Epidermal melanocyte (primary cell): ENCODE measurements at regions not wholly inside any gene's neighbourhood (a gene's known extent, or its start where the extent isn't known, plus 50 kb on each side); places are given as distances from the start of the nearest gene placed in this dataset.

Experiments used
- DNase-seq: peaks from one replicate; pipeline ENCODE4 v3.0.0; 2011; ENCODE audit warnings: low spot score; ENCODE audit not compliant: insufficient read length

DNA sequence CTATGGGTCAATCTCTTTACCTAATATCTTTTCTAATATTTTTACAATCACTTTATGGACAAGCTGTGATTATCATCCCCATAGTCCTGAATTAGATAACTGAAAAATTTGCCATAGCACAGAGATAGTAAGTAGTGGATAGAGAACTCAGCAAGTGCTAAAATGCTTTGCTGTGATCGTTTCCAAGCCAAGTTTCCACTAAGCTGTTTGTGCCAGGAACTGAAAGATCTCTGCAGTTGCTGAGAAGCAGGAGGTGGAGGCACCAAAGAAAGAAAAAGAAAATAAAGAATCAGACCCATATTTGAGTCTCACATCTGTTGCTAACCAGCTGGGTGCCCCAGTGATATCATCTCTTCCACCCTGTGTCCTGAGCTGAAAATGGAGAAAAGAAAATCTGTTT lies 605.6 kb upstream of the BOD1L1 start:
- DNase-seq: no peak

DNA sequence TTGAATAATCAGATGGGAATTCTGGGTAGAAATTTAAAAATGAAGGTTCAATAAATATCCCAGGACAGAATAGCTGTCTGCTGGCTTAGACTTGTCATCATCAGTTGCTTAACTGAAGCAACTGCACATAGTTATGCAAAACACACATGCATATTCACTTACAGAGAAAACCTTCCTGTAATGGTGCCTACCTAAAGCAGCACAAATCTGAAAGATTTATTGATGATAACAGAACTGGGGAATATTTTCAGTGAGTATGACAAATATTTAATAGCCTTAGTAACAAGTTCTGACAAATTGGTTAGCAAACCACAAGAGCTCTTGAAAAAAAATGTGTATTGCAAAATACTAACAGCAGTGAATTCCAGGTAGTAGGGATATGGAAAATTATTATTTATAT lies 606.8 kb upstream of the BOD1L1 start:
- DNase-seq: no peak

DNA sequence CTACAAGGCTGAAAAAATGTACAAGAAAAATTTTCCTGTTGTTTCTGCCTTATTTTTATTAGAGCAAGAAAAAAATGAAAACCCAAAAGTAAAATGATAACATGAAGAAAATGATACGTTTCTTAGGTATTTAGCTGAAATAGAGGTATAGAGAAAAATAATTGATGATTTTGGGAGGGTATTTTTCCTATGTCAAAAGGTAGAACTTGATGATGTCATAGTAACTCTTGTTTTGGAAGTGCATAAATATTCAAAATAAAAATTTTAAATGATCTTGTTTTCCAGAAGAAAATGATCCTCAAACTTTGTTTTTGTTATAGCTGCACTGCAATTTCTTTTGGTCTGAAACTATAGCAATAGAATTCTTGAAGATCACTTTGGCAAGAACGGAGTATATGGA lies 608.8 kb upstream of the BOD1L1 start:
- DNase-seq: no peak

DNA sequence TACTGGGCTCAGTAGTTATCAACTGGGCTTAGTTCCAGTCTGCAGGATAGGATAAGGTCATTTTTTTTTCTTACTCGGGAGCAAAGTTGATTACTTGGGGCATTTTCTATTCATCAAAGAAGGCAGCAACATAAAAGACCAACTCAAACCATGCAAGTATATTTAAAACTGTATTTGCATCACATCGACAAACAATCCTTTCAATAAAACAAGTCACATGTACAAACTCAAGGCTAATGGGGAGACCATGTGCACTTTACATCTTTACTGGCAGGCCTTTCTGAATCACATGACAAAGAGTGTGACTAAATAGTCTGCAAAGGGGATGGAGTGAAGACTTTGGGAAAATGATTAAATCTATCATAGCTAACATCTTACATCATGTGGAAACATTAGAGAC lies 610.4 kb upstream of the BOD1L1 start:
- DNase-seq: peak; percentile 56

DNA sequence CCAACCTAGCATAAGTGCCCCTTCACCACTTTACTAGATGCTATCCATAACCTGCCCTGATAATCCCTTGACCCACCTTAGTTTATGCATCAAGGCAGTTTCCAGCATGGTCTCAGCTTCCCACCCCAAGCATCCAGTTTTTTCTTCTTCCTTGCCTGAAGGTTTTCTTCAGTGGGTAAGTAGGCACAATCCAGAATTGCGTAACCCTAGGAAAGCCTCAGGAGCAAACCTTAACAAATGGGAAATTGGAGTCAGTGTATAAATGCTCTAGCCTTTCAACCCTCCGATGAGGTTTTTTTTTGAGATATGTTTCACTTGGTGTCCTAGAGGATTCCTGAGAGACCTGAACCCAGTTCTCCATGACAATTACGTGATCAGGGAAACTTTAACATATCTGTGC lies 614.0 kb upstream of the BOD1L1 start:
- no peak for DNase-seq

DNA sequence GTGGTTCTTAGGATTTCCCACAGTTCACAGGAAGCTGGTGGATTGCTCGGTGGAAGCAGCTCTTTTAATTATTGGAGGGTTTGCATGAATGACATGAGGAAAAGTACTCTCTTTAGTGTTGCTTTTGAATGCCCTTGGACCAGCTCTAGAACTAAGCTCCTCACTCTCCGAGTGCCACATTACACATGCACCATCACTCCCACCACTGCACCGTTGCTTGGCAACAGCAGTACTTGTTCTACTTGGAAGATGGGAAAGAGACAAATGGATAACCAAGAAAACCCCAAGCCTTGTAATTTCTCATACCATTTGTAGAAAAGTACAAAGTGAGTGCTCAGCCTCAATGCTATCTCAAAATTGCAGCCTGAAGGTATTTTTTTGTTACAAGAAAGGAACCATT lies 620.2 kb upstream of the BOD1L1 start:
- DNase-seq: no peak

DNA sequence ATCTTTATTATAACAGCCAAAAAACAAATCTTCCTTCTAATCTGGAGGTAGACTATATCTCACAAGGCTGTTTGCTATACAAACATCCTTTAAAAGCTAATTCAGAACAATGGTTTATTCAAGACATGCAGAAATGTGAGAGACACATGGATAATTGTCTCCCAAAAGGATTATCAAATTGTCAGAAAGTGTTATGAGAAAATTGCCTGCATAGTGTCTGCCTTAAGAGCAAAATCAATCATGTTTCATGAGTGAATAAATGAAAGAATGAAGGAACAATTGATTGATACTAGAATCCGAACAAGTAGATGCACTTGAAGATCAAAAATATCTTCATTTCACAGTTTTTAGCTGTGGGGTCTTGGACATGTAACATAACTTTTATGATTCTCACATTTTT lies 621.7 kb upstream of the BOD1L1 start:
- DNase-seq: no peak

DNA sequence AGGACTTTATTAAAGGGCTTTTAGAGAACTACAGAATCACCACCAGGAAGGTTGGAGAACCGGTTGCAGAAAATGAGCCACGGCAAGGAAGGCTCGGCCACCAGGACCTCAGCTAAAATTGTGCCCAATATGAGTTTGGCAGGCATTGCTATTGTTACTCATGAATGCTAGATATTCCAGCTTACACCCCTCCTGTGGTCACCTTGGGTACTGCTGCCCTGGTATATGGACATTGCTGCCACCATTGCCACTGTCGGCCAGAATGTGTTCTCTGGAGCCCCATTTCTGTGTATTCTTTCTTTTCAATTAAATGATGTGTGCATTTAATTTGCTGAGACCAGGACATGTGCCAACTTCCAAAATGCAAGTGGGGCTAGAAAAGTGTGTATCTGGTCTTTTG lies 626.7 kb upstream of the BOD1L1 start:
- DNase-seq: no peak

DNA sequence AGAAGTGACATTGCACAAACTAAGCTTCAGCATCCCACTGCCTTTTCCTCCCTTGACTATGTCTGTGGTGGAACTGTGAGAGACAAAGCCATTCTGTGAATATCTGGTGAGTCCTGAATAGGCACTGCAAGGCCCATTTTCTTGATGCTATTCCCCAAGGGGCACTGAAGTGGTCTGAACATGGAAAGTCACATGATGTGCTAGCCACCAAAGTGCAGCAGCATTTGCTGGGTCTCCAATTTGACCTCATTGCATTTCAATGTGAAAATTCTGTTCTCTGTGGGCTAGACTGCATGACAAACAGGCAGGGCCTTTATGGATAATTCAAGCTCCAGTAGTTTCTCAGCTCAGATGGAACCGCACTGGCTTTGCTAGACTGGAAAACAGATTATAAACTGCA lies 627.4 kb upstream of the BOD1L1 start:
- no peak for DNase-seq

DNA sequence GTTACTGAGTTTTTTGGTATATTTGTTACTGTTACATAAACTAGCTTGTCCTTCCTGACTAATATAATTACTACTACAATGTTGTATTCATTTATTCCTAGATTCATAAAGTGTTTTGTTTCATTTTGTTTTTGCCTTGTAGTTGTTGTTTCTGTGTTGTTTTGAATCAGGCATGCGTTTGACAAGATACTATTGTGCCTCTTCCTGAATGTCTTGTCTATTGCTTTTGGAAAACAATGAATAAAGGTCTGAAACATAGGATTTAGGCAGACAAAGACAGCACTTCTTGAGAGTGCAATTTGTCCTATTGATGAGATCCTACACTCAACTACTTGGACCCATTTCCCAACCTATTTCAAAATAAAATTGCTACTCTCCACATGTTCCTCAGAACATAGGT lies 630.4 kb upstream of the BOD1L1 start:
- no peak for DNase-seq

DNA sequence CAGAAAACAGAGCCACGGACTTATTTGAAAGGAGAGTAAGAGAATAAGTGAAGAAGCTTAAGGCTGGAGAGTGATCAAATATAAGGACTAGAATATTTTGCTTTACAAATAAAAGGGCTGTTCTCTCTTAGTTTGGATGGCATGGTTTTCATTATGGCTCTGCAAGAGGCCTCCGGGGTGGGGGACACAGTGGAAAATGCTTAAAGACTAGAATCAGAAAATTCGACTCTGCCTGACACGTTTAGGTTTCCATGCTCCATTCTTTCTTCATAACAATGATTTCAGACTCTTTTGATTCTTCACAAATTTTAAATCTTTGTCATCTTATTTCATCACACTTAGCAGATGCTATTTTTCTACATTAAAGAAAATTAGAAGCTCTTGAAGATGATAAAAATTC lies 632.4 kb upstream of the BOD1L1 start:
- no peak for DNase-seq

DNA sequence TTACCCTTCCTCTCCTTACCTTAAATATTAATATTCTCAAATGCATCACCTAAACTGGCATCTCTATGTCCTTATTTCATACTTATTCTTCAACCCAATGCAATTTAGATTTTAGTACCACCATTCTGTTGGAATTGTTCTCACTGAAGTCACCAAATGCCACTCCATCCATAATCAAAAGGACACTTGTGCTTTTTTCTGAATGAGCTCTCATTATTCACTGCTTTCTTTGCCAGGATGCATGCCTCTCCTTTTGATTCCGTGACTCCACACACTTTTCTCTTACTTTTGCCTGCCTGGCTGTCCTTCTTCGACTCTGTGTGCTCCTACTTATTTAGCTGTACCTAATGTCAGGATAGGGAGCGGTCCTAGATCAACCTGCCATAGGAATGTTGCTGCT lies 633.1 kb upstream of the BOD1L1 start:
- no peak for DNase-seq

DNA sequence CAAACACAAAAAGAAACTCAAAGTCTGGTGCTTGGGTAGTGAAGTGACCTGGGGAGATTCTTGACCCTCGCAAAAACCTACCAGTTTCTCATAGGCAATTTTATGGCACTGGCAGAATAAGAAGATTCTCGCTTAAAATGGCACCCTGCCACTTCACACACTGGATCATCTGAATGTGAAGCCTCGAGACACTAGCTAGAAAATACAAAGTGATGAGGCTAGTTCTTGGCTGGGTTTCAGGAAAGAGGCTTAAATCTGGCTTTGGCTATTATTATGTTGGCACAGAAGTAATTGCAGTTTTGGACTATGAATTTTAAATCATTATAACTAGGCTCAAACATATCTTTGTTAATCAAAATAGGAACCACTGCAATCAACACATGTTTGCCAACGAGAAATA lies 634.7 kb upstream of the BOD1L1 start:
- DNase-seq: no peak

DNA sequence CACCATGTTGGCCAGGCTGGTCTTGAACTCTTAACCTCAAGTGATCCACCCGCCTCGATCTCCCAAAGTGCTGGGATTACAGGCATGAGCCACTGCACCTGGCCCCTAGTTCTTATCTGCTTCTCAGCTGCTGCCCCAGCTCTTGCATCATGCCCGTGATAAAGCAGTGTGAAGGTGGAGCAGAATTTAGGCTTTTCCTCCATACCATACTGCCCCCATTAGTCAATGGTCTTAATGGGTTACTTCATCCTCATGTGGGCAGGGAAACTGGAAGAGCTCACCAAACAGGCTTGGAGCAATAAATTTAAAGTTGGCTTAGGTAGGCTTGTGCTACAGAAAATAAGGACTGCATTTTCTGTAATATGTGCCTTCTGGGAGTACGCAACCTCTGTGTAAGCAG lies 636.9 kb upstream of the BOD1L1 start:
- DNase-seq: no peak

DNA sequence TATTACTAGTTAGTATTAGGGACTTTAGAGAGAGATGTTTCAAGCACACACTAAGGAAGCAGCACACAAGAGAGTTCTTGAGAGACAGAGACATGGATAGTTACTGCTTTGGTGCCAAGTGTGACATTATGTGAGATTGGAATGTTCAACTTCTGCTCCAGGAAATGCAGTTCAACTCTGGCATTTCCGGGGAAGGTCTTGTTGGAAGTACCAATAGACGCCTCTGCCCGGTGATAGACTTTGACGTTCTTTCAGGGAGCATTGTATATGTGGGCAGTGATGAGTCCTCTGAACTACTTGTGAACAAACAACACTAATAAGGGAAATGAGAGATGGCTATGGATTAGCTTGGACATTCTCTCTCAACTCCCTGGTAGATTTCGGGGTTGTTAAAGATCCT lies 638.1 kb upstream of the BOD1L1 start:
- no peak for DNase-seq

DNA sequence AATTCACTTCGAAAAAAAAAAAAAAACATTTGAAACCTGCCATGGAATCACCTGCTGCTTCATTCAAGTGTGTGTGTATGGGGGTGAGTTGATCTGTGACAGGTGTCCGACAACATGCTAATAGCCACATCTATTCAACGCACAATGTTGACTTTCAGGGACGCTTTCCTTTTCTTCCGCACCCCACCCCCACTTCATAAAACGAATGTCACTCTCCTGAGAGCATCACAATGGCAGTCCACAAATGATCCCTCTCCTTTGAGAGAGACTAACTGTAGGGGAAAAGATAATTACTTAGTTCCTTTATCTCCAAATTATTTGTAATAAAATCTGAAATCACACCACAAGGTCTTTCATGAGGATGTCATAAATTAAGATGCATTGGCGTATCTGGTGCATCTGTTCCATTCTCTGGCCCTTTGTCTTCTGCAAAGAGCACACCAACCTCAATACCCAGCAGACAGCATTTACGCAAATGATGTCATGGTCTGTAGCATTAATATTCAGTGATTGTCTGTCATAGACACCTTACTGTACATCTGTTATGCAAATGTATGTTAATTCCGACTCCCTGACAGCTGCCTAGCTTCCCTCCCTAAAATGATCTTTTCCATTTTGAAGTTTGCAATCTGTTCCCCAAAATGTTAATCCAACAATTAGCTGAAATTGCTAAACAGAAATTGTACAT lies 640.0 kb upstream of the BOD1L1 start:
- DNase-seq: no peak

DNA sequence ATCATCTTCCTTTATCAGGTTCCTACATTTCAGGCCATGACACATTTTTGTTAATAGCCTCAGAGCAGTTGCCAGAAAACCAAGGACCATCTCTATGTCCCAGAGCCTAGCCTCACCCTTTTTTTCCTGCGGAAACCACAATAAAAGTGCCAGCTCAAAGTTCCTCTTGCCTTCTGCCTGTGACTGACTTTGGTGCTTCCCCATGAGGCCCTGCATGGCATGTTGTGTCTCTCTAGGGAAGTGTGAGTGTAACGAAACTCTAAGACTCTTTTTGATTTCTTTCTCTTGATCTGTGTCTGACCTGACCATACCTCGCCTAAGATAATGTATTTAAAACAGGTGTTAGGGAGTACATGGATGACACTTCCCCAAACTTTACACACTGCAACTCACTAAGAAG lies 642.3 kb upstream of the BOD1L1 start:
- no peak for DNase-seq

DNA sequence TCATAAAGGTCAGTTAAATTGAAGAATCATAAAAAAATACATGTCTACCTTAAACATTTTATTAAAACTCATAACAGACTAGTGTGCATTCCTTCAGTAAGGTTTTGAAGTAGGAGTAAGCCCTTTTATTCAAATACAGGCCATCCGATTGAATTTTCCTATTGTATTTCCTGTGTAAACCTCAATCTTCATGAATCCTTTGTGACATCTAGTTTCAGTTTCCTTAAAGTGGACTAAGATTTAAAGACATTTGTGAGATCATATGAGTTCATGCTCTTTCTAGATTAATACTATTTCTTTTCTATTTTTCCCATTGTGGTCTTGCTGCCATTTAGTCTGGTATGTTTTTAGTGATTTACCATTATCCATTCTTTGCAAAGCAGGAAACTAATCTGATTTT lies 644.7 kb upstream of the BOD1L1 start:
- no peak for DNase-seq

DNA sequence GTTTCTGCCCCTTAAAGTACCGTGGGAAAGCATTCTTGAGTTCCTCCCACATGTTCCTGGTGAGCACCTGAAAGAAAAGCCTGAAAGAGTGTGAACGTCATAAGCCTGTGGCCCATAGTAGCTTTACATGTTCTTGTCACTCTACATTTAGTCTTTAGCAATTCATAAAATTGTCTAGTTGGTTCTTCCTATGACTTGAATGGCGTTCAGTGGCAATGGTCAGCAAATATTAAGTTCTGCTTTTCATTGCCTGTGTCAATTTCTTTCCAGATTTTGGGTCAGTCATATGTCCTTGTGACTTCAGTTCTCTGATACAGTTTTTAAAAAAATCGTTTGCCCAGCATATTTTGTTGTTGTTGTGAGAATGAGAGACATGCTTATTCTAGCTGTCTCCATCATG lies 650.0 kb upstream of the BOD1L1 start:
- no peak for DNase-seq

DNA sequence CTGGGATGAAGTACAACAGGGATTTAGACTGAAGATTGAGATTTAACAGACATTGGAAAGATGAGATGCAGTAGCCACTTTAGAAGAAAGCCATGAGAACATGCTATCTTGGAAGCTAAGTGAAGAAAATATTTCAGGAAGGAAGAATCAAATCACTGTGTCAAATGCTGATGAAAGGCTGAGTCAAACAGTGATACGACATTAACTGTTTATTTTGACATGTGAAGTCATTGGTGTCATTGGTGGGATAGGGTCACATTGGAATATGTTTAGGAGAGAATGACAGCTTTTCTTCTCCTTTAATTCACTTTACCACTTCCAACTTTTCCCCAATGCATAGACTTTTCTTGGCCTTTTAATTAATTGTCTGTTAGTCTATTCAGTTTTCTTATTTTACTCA lies 653.0 kb upstream of the BOD1L1 start:
- no peak for DNase-seq

DNA sequence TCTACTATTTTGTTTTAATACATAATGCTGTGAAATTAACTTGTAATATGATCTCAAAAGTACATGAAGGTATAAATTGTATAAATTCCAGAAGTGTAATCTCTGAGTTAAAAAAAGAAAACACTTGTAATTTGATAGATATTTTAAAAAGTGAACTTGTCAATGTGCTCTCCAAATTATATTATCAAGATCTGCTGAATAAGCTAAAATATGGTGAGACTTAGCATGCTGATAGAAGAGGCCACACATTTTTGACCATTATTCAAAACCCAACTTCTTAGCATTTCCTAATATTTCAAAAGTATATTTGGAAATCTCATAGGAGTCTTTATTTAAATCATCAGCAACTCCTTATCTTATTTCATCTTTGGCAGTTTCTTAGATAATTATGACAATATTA lies 657.1 kb upstream of the BOD1L1 start:
- DNase-seq: no peak

DNA sequence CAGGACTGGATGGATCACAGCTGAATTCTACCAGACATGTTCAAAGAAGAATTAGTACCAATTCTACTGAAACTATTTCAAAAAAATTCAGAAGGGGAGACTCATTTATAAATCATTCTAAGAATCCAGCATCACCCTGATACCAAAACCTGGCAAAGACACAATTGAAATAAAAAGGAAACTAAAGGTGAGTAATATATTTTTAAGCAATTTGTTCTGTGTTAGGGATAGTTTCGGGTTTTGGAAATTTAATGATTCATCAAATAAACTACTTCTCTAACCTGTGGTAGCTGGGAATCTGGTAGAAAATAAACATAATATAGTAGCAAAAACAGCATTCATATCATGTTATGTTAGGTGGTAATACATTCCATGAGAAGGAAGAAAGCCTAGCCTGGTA lies 662.2 kb upstream of the BOD1L1 start:
- DNase-seq: no peak

DNA sequence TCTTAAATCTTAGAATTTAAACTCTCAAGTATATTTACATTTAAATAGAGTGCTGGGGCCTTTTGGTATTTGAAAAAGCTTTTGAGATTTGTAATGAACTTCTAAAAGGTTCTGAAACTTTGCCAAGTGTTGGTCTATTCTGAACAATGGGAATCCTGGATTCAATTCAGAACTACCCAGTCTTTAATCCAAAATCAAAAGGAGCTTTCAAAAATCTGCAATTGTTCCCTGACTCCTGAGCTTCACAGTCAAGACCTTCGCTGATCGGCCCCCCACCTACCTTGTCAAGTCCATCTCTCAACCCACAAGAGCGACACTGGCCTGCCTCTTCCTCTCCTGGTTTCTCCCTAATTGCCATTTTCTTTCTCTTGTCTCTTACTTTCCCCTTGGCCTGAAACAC lies 666.1 kb upstream of the BOD1L1 start:
- DNase-seq: no peak

DNA sequence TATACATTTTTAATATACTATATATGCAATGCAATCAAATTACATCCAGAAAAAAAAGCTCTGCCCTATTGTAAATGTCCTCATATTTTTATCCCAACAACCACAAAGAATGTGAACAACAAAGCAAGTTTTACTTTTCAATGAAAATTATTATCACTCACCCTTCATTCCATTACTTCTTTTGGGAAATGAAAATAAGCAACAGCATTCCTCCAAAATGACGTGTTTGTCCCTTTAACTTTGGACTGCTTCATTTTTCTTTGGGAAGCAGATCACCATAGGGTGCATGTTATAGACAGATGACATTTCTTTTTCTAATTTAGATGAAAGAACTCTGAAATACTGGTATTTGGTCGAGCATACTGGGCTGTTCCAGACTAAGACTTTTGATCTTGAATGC lies 667.1 kb upstream of the BOD1L1 start:
- no peak for DNase-seq
